Hepatocyte (in vitro differentiated cells): ENCODE measurements at regions not wholly inside any gene's neighbourhood (a gene's known extent, or its start where the extent isn't known, plus 50 kb on each side); places are given as distances from the start of the nearest gene placed in this dataset.
"Not testable (repeated sequence)": the region's sequence is repeated elsewhere in the genome, so short reads cannot be mapped to it uniquely, and the experiment has no call there.

Experiments used
- DNase-seq: peaks from one replicate; pipeline ENCODE4 v3.0.0-alpha.2; 2016; ENCODE audit warnings: low spot score
- H2AFZ ChIP-seq: fragments of 200-600 bp; sonication (generic); 2 replicates; pipeline ENCODE4 v1.6.0; 2016; ENCODE audit warnings: antibody characterized with exemption, mild to moderate bottlenecking
- H3K27ac ChIP-seq: fragments of 200-600 bp; sonication (generic); 2 replicates; pipeline ENCODE4 v1.5.1; 2016; ENCODE audit warnings: mild to moderate bottlenecking
- H3K27me3 ChIP-seq: fragments of 200-600 bp; sonication (generic); 2 replicates; pipeline ENCODE4 v1.6.1; 2016
- H3K36me3 ChIP-seq: fragments of 200-600 bp; sonication (generic); replicated peaks from 2 replicates; pipeline ENCODE4 v1.5.1; 2016; ENCODE audit warnings: low read depth; ENCODE audit not compliant: insufficient read depth
- H3K4me1 ChIP-seq: fragments of 200-600 bp; sonication (generic); 2 replicates; pipeline ENCODE4 v1.5.1; 2016; ENCODE audit warnings: mild to moderate bottlenecking, moderate library complexity; ENCODE audit not compliant: insufficient read depth
- H3K4me2 ChIP-seq: fragments of 200-600 bp; sonication (generic); 2 replicates; pipeline ENCODE4 v1.6.0; 2016
- H3K4me3 ChIP-seq: fragments of 200-600 bp; sonication (generic); 2 replicates; pipeline ENCODE4 v1.5.1; 2016; ENCODE audit warnings: mild to moderate bottlenecking
- H3K79me2 ChIP-seq: fragments of 200-600 bp; sonication (generic); 2 replicates; pipeline ENCODE4 v1.6.0; 2017; ENCODE audit warnings: mild to moderate bottlenecking
- H3K9me2 ChIP-seq: fragments of 200-600 bp; sonication (generic); replicated peaks from 2 replicates; pipeline ENCODE4 v1.6.0; 2017; ENCODE audit warnings: mild to moderate bottlenecking; ENCODE audit not compliant: insufficient read depth
- H3K9me3 ChIP-seq: fragments of 200-600 bp; sonication (generic); 2 replicates; pipeline ENCODE4 v1.5.1; 2016; ENCODE audit warnings: low read depth, mild to moderate bottlenecking
- H4K20me1 ChIP-seq: fragments of 200-600 bp; sonication (generic); 2 replicates; pipeline ENCODE4 v1.6.0; 2016; ENCODE audit warnings: mild to moderate bottlenecking; ENCODE audit not compliant: insufficient read depth, poor library complexity, severe bottlenecking
- CTCF ChIP-seq: fragments of 200-600 bp; sonication (generic); IDR thresholded peaks from 2 replicates; pipeline ENCODE4 v1.5.1; 2016; ENCODE audit warnings: antibody characterized with exemption, mild to moderate bottlenecking; ENCODE audit not compliant: poor library complexity
- EZH2 ChIP-seq: fragments of 200-600 bp; sonication (generic); IDR thresholded peaks from 2 replicates; pipeline ENCODE4 v1.6.1; 2016; ENCODE audit warnings: antibody characterized with exemption, mild to moderate bottlenecking, borderline replicate concordance
- EZH2phosphoT487 ChIP-seq: fragments of 200-600 bp; sonication (generic); IDR thresholded peaks from one replicate; pipeline ENCODE4 v1.6.1; 2018; ENCODE audit warnings: antibody characterized with exemption, mild to moderate bottlenecking, low read depth, moderate library complexity; ENCODE audit not compliant: unreplicated experiment, severe bottlenecking
- WGBS: methylation state at CpG from one replicate; pipeline ENCODE4 v1.1.6; 2016; ENCODE audit warnings: low lambda C conversion rate; ENCODE audit errors: missing lambda C conversion rate; 5-methylcytosine and 5-hydroxymethylcytosine counted together

DNA sequence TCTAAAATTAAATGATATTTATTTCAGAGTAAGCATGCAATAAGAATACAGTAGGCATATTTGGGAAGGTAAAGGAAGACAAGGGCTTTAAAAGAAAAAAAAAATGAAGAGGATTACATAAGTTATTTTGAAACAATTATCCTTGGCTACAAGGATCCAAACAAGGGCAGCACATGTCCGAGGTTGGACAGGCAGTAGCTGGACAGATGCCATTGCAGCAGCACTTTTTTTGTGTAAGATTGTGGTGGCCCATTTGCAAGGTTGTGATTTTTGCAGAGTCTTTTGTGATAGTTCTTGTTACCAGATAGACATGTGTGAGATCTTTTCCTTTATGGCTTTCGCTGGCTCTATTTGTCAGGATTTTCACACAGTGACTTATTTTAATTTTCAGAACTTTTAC, 89.4 kb upstream of the COG2 start:
- Histone ChIP-seq H3K36me3 (no peaks in the 10 kb centered on the region), H3K27me3 (no peaks in the 10 kb centered on the region), H3K27ac (no peak overlapping the region), H3K4me3 (no peak overlapping the region), H3K9me3 (no peaks in the 10 kb centered on the region), H3K9me2 (no peaks in the 10 kb centered on the region), H3K4me1 (no peaks in the 10 kb centered on the region), H4K20me1 (no peaks in the 10 kb centered on the region), H3K4me2 (no peak overlapping the region), H3K79me2 (no peaks in the 10 kb centered on the region), H2AFZ (no peak overlapping the region)
- TF ChIP-seq EZH2 (no peak), EZH2phosphoT487 (no peak), CTCF (no peak)
- no peak for DNase-seq
- 86% methylated on average over 2 of the region's 2 CpGs for WGBS

GRCh38 chr1:230550945-230551344, 91.3 kb upstream of the COG2 start:
- not testable (repeated sequence) for DNase-seq, H3K9me3 ChIP-seq, H3K27ac ChIP-seq

DNA sequence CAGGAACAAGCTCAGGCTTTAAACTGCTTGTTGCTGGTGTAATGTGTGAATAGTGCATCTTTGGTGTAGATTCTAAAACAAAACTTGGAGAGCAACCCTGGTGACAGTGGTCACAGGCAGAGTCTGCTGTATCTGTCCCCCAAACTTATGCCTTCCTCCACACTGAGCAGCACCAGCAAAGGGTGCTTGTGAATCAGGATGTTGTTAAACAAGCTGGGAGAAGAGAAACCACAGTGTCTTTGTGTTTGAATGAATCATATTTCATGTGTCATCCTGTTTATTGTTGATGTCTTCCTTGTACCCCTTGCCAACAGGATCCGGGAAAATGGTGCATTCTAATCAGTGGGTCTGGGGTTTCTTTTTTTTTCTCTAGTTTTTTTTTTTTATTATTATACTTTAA, 91.9 kb upstream of the COG2 start:
- no peaks in the 10 kb centered on the region for H3K9me2 ChIP-seq
- H3K9me3 ChIP-seq = no peaks in the 10 kb centered on the region
- DNase-seq = no peak
- H4K20me1 ChIP-seq = no peaks in the 10 kb centered on the region
- no peak overlapping the region for H3K4me2 ChIP-seq
- no peak overlapping the region for H2AFZ ChIP-seq
- no peak overlapping the region for H3K4me3 ChIP-seq
- no peaks in the 10 kb centered on the region for H3K27me3 ChIP-seq
- no peak overlapping the region for H3K27ac ChIP-seq
- no peaks in the 10 kb centered on the region for H3K79me2 ChIP-seq
- WGBS = 87% methylated on average over 1 of the region's 1 CpG
- TF ChIP-seq CTCF (no peak), EZH2phosphoT487 (no peak), EZH2 (no peak)
- no peaks in the 10 kb centered on the region for H3K4me1 ChIP-seq
- H3K36me3 ChIP-seq = no peaks in the 10 kb centered on the region

More at GRCh38 chr1:230550945-230551344, 91.3 kb upstream of the COG2 start:
- H3K36me3 ChIP-seq, H3K27me3 ChIP-seq, H3K4me3 ChIP-seq, H3K4me1 ChIP-seq, H3K9me2 ChIP-seq, H2AFZ ChIP-seq, H4K20me1 ChIP-seq, H3K4me2 ChIP-seq, H3K79me2 ChIP-seq: not testable (repeated sequence)
- 75% methylated on average over 3 of the region's 3 CpGs for WGBS

DNA sequence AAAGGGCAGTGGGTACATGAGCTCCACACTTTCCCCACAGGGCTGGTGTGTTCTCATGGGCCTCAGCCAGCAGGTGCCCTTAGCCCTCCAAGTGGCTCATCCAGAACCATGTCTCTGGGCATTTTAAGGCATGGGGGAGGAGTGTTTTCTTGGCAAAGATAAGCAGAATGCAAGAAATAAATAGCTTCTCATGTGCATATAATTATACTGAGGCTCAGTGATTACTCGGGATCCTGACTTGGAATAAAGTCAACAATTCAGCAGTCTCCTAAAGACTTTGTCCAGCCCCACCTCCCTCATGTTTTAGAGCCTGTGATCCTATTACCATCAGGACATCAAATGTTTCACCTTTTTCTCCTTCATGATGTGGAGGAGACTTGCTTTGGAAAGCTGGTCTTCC, 92.7 kb upstream of the COG2 start:
- Histone ChIP-seq H3K27me3 (no peaks in the 10 kb centered on the region), H3K4me3 (no peak overlapping the region), H3K4me2 (no peak overlapping the region), H4K20me1 (no peaks in the 10 kb centered on the region), H2AFZ (no peak overlapping the region), H3K4me1 (no peaks in the 10 kb centered on the region), H3K9me2 (no peaks in the 10 kb centered on the region), H3K9me3 (no peaks in the 10 kb centered on the region), H3K36me3 (no peaks in the 10 kb centered on the region), H3K27ac (no peak overlapping the region), H3K79me2 (no peaks in the 10 kb centered on the region)
- TF ChIP-seq CTCF (no peak), EZH2phosphoT487 (no peak), EZH2 (no peak)
- WGBS = 45% methylated on average over 1 of the region's 1 CpG
- no peak for DNase-seq
